ENCODE measurements at regions not wholly inside any gene's neighbourhood (a gene's known extent, or its start where the extent isn't known, plus 50 kb on each side); places are given as distances from the start of the nearest gene placed in this dataset.

DNA sequence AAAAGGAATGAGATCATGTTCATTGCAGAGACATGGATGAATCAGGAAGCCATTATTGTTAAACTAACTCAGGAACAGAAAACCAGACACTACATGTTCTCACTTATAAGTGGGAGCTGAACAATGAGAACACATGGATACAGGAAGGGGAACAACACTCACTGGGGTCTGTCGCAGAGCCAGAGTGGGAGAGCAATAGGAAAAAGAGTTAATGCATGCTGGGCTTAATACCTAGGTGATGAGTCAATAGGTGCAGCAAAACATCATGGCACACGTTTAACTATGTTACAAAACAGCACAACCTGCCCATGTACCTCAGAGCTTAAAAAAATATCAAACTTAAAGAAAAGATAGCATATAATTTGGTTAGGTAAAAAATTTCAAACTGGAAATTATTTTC, 281.4 kb downstream of the PABPC4L start:
- H3K9me3 ChIP-seq, result no peaks in the 10 kb centered on the region
- intact Hi-C loops (cut with DNase I; ENCODE audit: low total_unique reads) (no loop called here), in situ Hi-C loops (cut with MboI; ENCODE audit: low pct_ligation_motif_present in 1 of 4, low pct_unique_long_range_greater_than_20kb in 1 of 4, low sequenced_read_pairs in 3 of 4) (no loop called here)
- no peak for DNase-seq
- WGBS, 2 donors (ENCODE audit: low coverage in 1 of 2), result 65 to 80% methylated on average over 2 of the region's 2 CpGs
- no peak overlapping the region for H3K27ac ChIP-seq
- no peak for TF ChIP-seq CTCF (IDR thresholded peaks at IDR 0.05)
- TF ChIP-seq POLR2A (IDR thresholded peaks at IDR 0.05), result no peak
- TF ChIP-seq EP300 (IDR thresholded peaks at IDR 0.05; ENCODE audit: low read depth), result no peak
- no peak for TF ChIP-seq POLR2AphosphoS5 (IDR thresholded peaks at IDR 0.05)
- no peaks in the 10 kb centered on the region for H3K36me3 ChIP-seq
- H3K27me3 ChIP-seq, result no peaks in the 10 kb centered on the region
- no peak overlapping the region for H3K4me3 ChIP-seq
- H3K4me1 ChIP-seq, result no peaks in the 10 kb centered on the region

DNA sequence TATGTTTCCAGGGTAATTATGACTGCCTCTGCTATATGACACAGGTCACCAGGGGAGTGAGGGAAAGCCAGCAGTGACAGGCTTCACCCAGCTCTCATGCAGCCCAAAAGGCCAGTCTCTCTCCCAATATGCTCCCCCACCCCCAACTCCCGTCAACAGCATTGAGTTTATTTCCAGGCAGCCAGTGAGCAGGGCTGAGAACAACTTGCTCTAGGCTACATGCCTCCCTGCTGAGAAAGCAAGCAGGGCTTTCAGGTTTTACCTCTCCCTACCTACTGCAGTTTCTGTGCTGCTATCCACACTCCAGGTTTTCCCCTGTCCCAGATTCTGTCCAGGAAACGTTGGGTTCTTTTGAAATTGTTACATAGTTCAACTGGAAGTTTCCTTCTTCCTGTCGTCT, 291.4 kb downstream of the PABPC4L start:
- Histone ChIP-seq H3K9me3 (no peaks in the 10 kb centered on the region), H3K4me1 (no peaks in the 10 kb centered on the region), H3K36me3 (no peaks in the 10 kb centered on the region), H3K27ac (no peak overlapping the region), H3K27me3 (no peaks in the 10 kb centered on the region), H3K4me3 (no peak overlapping the region)
- intact Hi-C loops (cut with DNase I; ENCODE audit: low total_unique reads), result no loop called here
- no peak for DNase-seq
- in situ Hi-C loops (cut with MboI; ENCODE audit: low pct_ligation_motif_present in 1 of 4, low pct_unique_long_range_greater_than_20kb in 1 of 4, low sequenced_read_pairs in 3 of 4), result no loop called here
- WGBS, 2 donors (ENCODE audit: low coverage in 1 of 2), result 61 to 70% methylated on average over 2 to 3 of the region's 3 CpGs
- TF ChIP-seq POLR2A (IDR thresholded peaks at IDR 0.05) (no peak), CTCF (IDR thresholded peaks at IDR 0.05) (no peak), POLR2AphosphoS5 (IDR thresholded peaks at IDR 0.05) (no peak), EP300 (IDR thresholded peaks at IDR 0.05; ENCODE audit: low read depth) (no peak)

DNA sequence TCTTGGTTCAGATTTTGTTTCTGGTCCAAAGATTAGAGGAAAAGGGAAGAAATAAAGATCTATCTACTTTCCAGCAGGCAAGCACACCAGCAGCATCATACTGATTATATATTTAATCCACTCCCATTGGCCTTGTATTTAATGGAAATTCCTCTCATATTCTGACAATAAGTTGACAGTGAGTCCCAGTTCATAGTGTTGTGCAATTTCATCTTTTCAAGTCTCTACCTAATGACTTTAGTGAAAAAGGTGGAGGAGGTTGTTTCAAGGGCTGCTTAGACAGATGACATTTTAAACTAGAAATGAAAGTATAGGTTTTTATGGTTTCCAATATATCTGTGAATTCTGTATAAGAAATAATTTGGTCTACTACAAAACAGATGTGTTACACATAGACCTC, 298.6 kb downstream of the PABPC4L start:
- TF ChIP-seq POLR2AphosphoS5 (IDR thresholded peaks at IDR 0.05) (no peak), CTCF (IDR thresholded peaks at IDR 0.05) (no peak), EP300 (IDR thresholded peaks at IDR 0.05; ENCODE audit: low read depth) (no peak), POLR2A (IDR thresholded peaks at IDR 0.05) (no peak)
- Histone ChIP-seq H3K4me1 (no peaks in the 10 kb centered on the region), H3K9me3 (no peaks in the 10 kb centered on the region), H3K27ac (no peak overlapping the region), H3K27me3 (no peaks in the 10 kb centered on the region), H3K36me3 (no peaks in the 10 kb centered on the region), H3K4me3 (no peak overlapping the region)
- intact Hi-C loops (cut with DNase I; ENCODE audit: low total_unique reads), result no loop called here
- DNase-seq, result no peak
- in situ Hi-C loops (cut with MboI; ENCODE audit: low pct_ligation_motif_present in 1 of 4, low pct_unique_long_range_greater_than_20kb in 1 of 4, low sequenced_read_pairs in 3 of 4), result no loop called here

GRCh38 chr4:133891011-133891410, 310.6 kb downstream of the PABPC4L start:
- no peak overlapping the region for H3K4me3 ChIP-seq
- intact Hi-C loops (cut with DNase I; ENCODE audit: low total_unique reads) (no loop called here), in situ Hi-C loops (cut with MboI; ENCODE audit: low pct_ligation_motif_present in 1 of 4, low pct_unique_long_range_greater_than_20kb in 1 of 4, low sequenced_read_pairs in 3 of 4) (no loop called here)
- H3K27ac ChIP-seq, result no peak overlapping the region
- whole genome bisulfite sequencing, 2 donors (ENCODE audit: low coverage in 1 of 2), result 63 to 76% methylated on average over 1 of the region's 1 CpG
- TF ChIP-seq POLR2AphosphoS5 (IDR thresholded peaks at IDR 0.05), result no peak
- no peak for TF ChIP-seq CTCF (IDR thresholded peaks at IDR 0.05)
- no peak for TF ChIP-seq EP300 (IDR thresholded peaks at IDR 0.05; ENCODE audit: low read depth)
- TF ChIP-seq POLR2A (IDR thresholded peaks at IDR 0.05), result no peak
- no peak for DNase-seq
- no peaks in the 10 kb centered on the region for H3K36me3 ChIP-seq
- no peaks in the 10 kb centered on the region for H3K4me1 ChIP-seq
- no peaks in the 10 kb centered on the region for H3K27me3 ChIP-seq
- H3K9me3 ChIP-seq, result no peaks in the 10 kb centered on the region
